ENCODE measurements at regions not wholly inside any gene's neighbourhood (a gene's known extent, or its start where the extent isn't known, plus 50 kb on each side); places are given as distances from the start of the nearest gene placed in this dataset.

DNA sequence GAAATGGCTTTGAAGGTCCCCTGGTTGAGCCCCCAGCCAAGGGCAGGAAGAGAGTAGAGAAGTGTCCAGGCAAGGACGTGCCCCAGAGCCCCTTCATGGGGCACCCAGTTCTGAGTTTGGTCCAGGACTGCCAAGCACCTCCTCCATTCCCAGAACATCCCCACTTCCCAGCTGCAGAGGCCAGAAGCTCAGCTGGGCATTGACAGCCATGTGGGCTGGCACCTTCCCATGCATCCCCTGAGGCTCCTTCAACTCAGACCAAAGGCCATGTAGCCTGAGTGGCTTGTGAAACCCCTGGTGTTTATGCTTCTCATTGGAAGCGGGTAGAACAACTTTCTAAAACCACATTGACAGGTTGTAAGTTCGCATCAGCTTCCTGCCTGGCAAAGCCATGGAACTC lies 789.6 kb downstream of the TBC1D22A start:
- no peaks in the 10 kb centered on the region for H3K4me1 ChIP-seq
- in situ Hi-C loops (cut with MboI; ENCODE audit: low sequenced_read_pairs): no loop called here
- H3K9me3 ChIP-seq: no peaks in the 10 kb centered on the region
- no peak for DNase-seq (ENCODE audit: low spot score in 2 of 2)
- H3K4me3 ChIP-seq: no peak overlapping the region
- no peaks in the 10 kb centered on the region for H3K27me3 ChIP-seq (ENCODE audit: low read depth)
- no peaks in the 10 kb centered on the region for H3K36me3 ChIP-seq (replicated peaks)

DNA sequence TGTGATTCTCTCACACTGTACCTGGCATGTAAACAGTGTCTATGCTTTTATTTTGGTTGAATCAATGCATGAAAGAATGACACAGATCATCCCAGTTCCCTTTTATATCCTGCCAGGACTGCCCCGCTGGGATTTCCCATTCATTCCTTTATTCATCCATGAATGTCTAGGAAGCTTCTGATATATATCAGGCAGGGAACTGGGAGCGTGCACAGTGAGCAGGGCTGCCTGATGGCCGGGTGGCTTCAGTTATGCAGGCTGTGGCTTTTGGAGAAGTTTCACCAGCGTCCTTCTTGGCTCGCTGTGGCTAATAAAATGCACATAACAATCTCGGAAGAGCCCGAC lies 789.0 kb downstream of the TBC1D22A start:
- H3K4me3 ChIP-seq: no peak overlapping the region
- no peak for DNase-seq (ENCODE audit: low spot score in 2 of 2)
- no peaks in the 10 kb centered on the region for H3K4me1 ChIP-seq
- no peaks in the 10 kb centered on the region for H3K27me3 ChIP-seq (ENCODE audit: low read depth)
- in situ Hi-C loops (cut with MboI; ENCODE audit: low sequenced_read_pairs): no loop called here
- no peaks in the 10 kb centered on the region for H3K9me3 ChIP-seq
- H3K36me3 ChIP-seq (replicated peaks): no peaks in the 10 kb centered on the region

DNA sequence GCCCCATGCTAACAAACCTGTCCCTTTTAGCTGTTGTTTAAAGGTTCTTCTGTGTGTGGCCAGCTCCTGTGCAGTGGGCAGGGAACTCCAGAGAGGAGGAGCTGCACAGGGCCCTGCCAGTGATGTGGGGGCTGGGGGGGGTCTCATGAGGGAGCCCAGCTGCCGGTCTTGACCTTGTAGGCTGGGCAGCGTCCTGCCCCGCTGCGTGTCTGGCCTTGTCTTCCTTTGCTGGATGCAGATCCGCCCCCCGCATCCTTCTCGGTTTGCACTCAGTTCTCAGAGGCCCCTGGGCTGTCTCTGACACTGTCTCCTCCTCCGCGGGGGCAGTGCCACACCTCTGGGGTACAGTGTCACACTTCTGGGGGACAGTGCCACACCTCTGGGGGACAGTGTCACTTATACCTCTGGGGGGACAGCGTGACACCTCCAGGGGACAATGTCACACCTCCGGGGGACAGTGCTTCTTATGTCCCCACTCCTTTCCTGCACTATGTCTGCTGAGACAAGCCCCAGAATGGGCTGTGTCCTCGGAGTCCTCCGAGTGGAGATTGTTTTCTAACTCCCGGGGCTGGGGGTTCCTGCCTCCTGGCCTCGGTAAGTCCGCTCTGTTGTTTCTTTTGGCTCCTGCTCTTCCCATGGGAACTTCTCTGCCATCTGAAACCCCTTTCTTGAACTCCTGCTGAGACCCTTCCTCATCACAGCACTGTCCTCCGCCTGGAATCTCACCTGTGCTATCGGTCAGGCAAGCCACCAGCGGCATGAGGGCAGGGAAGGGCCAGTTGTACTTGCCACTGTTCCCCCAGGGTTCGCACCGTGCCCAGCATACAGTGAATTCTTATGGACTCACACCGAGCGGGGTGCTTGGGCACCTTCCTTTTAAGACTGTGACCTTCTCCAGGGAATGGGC lies 788.3 kb downstream of the TBC1D22A start:
- DNase-seq (ENCODE audit: low spot score in 2 of 2): no peak
- Histone ChIP-seq H3K36me3 (replicated peaks) (no peaks in the 10 kb centered on the region), H3K4me3 (no peak overlapping the region), H3K9me3 (no peaks in the 10 kb centered on the region), H3K4me1 (no peaks in the 10 kb centered on the region), H3K27me3 (ENCODE audit: low read depth) (no peaks in the 10 kb centered on the region)
- in situ Hi-C loops (cut with MboI; ENCODE audit: low sequenced_read_pairs): no loop called here

DNA sequence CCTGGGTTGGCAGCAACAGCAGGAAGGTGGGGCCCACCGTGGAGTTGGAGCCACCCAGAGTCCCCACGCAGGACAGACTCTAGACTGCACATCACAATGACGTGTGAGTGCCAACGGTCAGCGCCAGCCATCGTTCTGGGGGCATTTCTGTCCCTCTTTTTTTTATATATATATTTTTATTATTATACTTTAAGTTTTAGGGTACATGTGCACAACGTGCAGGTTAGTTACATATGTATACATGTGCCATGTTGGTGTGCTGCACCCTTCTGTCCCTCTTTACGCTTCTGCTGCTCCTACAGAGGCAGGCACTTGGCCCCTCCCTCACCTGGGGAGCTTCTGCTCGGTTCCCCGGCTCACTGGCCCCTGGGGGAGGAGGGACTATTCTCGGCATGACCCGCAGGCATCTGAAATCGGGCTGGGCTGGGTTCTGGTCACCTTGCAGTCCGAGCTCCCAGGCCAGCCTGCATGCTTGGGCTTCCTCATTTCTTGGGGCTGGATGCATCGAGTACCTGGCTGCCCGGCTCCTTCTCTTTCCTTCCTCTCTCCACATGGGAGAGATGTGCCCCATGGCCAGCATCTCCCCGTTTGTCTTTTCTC lies 787.4 kb downstream of the TBC1D22A start:
- H3K9me3 ChIP-seq: no peaks in the 10 kb centered on the region
- H3K4me3 ChIP-seq: no peak overlapping the region
- H3K27me3 ChIP-seq (ENCODE audit: low read depth): no peaks in the 10 kb centered on the region
- H3K36me3 ChIP-seq (replicated peaks): no peaks in the 10 kb centered on the region
- in situ Hi-C loops (cut with MboI; ENCODE audit: low sequenced_read_pairs): no loop called here
- H3K4me1 ChIP-seq: no peaks in the 10 kb centered on the region
- DNase-seq (ENCODE audit: low spot score in 2 of 2): no peak

DNA sequence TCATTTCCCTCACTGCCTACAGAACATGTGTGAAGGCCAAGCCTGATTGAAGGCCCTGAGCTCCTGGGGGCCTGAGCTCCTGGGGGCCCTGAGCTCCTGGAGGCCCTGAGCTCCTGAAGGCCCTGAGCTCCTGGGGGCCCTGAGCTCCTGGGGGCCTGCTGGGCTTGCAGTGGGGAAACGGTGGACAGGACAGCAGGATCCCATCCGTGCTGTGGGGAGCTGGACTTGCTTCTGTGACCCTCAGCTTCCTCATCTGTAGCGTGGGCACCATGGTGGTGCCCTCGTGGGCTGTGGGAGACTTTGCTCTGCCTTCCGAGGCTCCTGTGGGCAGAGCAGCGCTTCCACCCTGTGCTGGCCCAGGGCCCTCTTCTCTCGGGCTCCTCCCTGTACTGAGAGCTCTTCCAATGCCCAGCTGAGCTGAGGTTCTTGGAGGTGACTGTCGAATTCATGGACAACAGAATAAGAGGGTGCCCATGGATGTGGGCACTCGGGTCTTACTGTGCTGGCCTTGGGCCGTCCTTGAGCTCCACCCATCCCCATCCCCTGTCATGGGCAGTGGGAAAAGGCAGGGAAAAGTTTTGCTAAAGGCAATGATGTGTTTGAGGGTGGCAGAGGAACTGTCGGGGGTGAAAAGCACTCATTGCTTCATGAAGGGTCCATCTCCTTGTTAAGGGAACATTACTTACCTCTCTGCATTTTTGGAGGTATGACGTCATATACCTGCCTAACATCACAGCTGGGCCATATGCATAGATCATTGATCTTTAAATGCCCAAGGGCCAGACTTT lies 786.7 kb downstream of the TBC1D22A start:
- Histone ChIP-seq H3K4me3 (no peak overlapping the region), H3K4me1 (no peaks in the 10 kb centered on the region), H3K9me3 (no peaks in the 10 kb centered on the region), H3K36me3 (replicated peaks) (no peaks in the 10 kb centered on the region), H3K27me3 (ENCODE audit: low read depth) (no peaks in the 10 kb centered on the region)
- no peak for DNase-seq (ENCODE audit: low spot score in 2 of 2)
- in situ Hi-C loops (cut with MboI; ENCODE audit: low sequenced_read_pairs): no loop called here

DNA sequence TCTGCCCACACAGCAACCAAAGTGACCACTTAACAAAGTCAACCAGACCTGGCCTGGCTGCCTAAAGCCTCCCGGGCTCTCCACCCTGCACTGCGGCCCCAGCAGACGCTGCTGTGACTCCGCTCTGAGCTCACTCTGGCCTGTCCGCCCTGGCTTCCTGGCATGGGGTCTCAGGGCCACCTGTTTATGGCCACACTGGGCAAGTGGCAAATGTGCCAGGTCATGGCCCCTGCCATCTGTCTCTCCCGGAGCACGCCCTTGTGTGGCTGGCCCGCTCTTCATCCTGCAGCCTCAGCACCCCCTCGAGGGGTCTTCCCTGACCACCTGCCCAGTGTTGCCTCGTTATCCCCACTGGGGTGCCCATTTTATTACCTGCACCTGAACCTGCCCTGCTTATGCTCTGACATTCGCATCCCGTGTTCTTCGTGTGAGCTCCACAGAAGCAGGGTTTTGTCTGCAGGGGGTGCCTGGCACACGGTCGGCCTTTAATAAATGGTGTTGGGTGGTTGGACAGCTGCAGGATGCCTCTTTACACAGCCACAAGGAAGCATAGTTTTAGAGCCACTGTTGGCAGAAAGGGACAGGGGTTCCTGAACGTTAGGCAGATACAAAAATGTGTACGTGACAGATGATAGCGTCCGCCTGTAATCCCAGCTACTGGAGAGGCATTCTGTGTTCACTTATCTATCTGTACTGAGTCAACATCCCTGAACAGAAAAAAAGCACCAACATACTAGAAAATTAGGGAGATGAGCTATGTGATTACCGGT lies 785.6 kb downstream of the TBC1D22A start:
- in situ Hi-C loops (cut with MboI; ENCODE audit: low sequenced_read_pairs): no loop called here
- no peaks in the 10 kb centered on the region for H3K9me3 ChIP-seq
- H3K4me1 ChIP-seq: no peaks in the 10 kb centered on the region
- H3K4me3 ChIP-seq: no peak overlapping the region
- no peaks in the 10 kb centered on the region for H3K27me3 ChIP-seq (ENCODE audit: low read depth)
- H3K36me3 ChIP-seq (replicated peaks): no peaks in the 10 kb centered on the region
- no peak for DNase-seq (ENCODE audit: low spot score in 2 of 2)

DNA sequence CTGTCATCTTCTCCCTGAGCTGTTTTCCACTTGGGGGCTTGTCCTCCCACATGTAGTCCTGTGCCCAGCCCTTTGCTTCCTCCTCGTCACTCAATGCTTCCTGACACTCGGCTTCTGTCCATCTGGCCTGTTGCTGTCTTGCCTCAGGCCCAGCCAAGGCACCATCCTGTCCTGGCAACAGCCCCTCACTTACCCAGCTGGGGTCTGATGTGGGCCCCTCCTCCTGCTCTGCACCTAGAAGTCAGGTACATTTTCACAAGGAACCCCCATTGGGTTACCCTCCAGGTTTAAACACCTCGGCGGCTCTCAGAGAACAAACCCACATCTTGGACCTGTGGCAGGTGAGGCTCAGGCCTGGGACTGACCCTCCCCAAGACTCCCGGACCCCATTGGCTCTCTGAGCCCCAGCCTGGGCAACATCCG lies 784.8 kb downstream of the TBC1D22A start:
- Histone ChIP-seq H3K4me3 (no peak overlapping the region), H3K27me3 (ENCODE audit: low read depth) (no peaks in the 10 kb centered on the region), H3K36me3 (replicated peaks) (no peaks in the 10 kb centered on the region), H3K4me1 (no peaks in the 10 kb centered on the region), H3K9me3 (no peaks in the 10 kb centered on the region)
- DNase-seq (ENCODE audit: low spot score in 2 of 2): no peak
- in situ Hi-C loops (cut with MboI; ENCODE audit: low sequenced_read_pairs): no loop called here

DNA sequence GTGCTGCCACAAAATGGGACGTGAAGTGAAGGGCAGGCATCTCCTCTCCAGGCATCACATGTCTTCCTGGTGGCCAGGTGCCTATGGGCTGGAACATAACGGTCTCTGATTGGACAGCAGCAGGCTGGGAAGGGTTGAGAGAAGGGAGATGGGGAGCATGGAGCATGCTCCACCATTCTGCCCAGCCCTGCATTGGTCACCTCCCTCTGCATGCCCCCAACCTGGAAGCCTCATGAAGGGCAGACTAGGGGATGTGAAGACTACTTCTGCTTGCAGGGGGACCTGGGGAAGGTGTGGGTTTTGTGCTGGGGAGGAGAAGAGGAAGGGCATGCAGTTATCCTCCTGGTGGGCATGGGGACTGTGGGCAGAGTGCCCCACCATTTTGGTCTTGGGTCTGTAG lies 782.2 kb downstream of the TBC1D22A start:
- H3K27me3 ChIP-seq (ENCODE audit: low read depth): no peaks in the 10 kb centered on the region
- no peaks in the 10 kb centered on the region for H3K4me1 ChIP-seq
- no peaks in the 10 kb centered on the region for H3K9me3 ChIP-seq
- no peak overlapping the region for H3K4me3 ChIP-seq
- no peaks in the 10 kb centered on the region for H3K36me3 ChIP-seq (replicated peaks)
- in situ Hi-C loops (cut with MboI; ENCODE audit: low sequenced_read_pairs): no loop called here
- no peak for DNase-seq (ENCODE audit: low spot score in 2 of 2)

DNA sequence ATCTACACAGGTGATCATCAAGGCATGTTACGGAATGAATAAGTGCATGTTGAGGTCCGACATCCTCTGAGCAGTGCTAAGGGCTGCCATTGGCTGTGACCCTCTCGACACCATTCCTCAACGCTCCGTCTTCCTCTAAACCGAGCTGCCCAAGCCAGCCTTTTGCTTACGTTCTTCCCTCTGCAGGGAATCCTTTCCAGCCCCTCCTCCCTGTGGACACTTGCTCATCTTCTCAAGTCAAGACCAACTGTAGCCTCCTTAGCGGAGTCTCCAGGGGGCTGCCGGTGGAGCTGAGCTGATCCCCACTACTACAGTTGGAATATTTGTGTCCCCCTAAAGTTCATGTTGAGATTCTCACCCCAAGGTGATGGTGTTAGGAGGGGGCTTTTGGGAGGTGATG lies 781.0 kb downstream of the TBC1D22A start:
- H3K4me3 ChIP-seq: no peak overlapping the region
- H3K27me3 ChIP-seq (ENCODE audit: low read depth): no peaks in the 10 kb centered on the region
- no peaks in the 10 kb centered on the region for H3K36me3 ChIP-seq (replicated peaks)
- no peak for DNase-seq (ENCODE audit: low spot score in 2 of 2)
- in situ Hi-C loops (cut with MboI; ENCODE audit: low sequenced_read_pairs): no loop called here
- no peaks in the 10 kb centered on the region for H3K4me1 ChIP-seq
- no peaks in the 10 kb centered on the region for H3K9me3 ChIP-seq

DNA sequence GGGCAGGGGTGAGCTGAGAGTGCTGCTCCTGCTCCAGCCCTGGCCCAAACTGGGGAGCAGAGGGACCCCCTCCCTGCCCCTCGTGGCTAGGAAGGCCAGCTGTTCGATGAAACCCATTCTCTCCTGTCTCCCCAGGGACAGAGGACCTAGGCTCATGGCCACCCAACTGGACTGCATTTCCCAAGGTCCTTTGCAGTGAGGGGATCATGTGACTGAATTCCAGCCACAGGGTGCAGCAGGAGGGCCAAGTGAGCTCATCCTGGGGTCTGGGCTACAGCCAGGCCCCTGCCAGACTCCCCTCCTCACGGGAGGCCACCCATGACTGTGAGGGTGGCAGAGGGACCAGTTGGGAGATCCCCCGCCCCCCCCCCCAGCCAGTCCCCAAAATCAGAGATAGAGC lies 777.6 kb downstream of the TBC1D22A start:
- no peaks in the 10 kb centered on the region for H3K27me3 ChIP-seq (ENCODE audit: low read depth)
- H3K36me3 ChIP-seq (replicated peaks): no peaks in the 10 kb centered on the region
- in situ Hi-C loops (cut with MboI; ENCODE audit: low sequenced_read_pairs): no loop called here
- DNase-seq (ENCODE audit: low spot score in 2 of 2): no peak
- no peaks in the 10 kb centered on the region for H3K4me1 ChIP-seq
- no peaks in the 10 kb centered on the region for H3K9me3 ChIP-seq
- H3K4me3 ChIP-seq: no peak overlapping the region

DNA sequence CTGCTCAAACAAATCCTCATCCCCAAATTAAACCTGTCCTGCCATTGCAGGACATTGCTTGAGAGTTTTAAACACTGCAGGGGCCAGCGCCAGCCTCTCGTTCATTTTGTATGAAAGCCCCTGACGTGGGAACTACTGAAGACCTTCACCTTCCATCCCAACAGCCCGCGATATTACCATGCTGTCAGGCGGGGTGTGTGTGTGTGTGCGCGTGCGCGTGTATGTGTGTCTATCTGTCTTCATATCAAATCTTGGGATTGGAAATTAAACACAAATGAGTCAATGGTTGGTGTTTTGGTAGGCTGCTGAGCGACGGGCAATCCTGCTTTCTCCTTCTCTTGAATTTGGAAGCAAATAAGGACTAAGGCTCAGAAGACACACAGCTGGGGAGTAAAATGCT lies 776.9 kb downstream of the TBC1D22A start:
- in situ Hi-C loops (cut with MboI; ENCODE audit: low sequenced_read_pairs): no loop called here
- no peak for DNase-seq (ENCODE audit: low spot score in 2 of 2)
- no peaks in the 10 kb centered on the region for H3K27me3 ChIP-seq (ENCODE audit: low read depth)
- H3K36me3 ChIP-seq (replicated peaks): no peaks in the 10 kb centered on the region
- H3K9me3 ChIP-seq: no peaks in the 10 kb centered on the region
- H3K4me3 ChIP-seq: no peak overlapping the region
- H3K4me1 ChIP-seq: no peaks in the 10 kb centered on the region

DNA sequence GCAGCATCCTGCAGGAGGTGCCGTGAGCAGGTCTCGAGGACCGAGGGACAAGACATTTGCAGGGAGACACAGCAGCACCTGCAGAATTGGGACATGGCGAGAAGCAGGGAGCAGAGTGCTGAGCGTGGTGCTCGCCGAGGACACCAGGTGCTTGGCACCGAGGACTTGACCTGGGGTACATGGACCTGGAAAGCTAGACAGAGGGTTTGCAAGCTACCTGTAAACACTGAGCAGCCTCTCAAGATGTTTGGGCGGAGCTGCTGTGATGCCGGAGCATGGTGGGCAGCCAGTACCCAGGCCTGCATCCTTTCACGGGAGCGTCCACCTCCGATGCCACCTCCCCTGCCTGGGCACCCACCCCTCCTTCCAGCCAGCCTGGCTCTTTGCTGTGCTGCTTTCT lies 773.2 kb downstream of the TBC1D22A start:
- in situ Hi-C loops (cut with MboI; ENCODE audit: low sequenced_read_pairs): no loop called here
- Histone ChIP-seq H3K4me3 (no peak overlapping the region), H3K4me1 (no peaks in the 10 kb centered on the region), H3K9me3 (no peaks in the 10 kb centered on the region), H3K27me3 (ENCODE audit: low read depth) (no peaks in the 10 kb centered on the region), H3K36me3 (replicated peaks) (no peaks in the 10 kb centered on the region)
- DNase-seq (ENCODE audit: low spot score in 2 of 2): no peak

DNA sequence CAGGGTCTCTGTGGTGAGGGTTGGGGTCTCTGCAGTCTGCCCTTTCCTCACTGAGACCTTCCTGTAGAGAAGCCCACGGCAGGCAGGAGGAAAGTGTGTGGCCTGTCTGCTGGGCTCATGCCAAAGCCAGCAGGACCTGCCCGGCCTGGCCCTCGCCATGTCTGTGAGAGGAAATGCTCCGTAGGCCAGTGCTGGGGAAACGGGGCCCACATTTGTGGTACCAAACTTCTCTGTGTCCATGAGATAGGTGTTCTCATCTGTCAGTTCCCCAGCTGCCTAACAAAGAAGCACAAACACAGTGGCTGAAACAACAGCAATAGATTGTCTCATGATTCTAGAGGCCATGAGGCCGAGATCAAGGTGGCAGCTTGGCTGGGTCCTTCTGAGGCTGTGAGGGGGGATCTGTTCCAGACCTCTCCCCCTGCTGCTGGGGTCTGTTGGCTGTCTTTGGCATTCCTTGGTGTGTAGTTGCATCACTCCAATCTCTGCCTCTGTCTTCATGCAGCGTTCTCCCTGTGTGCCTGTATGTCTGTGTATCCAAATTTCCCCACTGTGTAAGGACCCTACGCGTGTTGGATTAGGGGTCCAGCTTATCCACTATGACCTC lies 772.5 kb downstream of the TBC1D22A start:
- Histone ChIP-seq H3K9me3 (no peaks in the 10 kb centered on the region), H3K27me3 (ENCODE audit: low read depth) (no peaks in the 10 kb centered on the region), H3K4me3 (no peak overlapping the region), H3K36me3 (replicated peaks) (no peaks in the 10 kb centered on the region), H3K4me1 (no peaks in the 10 kb centered on the region)
- no peak for DNase-seq (ENCODE audit: low spot score in 2 of 2)
- in situ Hi-C loops (cut with MboI; ENCODE audit: low sequenced_read_pairs): no loop called here
